ENCODE measurements at regions not wholly inside any gene's neighbourhood (a gene's known extent, or its start where the extent isn't known, plus 50 kb on each side); places are given as distances from the start of the nearest gene placed in this dataset.

- DNase-seq = no peak
Observed at GRCh38 chr4:155548173-155548572, 118.5 kb upstream of the GUCY1A1 start.

- DNase-seq = no peak
Observed at GRCh38 chr4:155546451-155546850, 120.2 kb upstream of the GUCY1A1 start.

- no peak for DNase-seq
Observed at GRCh38 chr4:155545456-155545855, 121.2 kb upstream of the GUCY1A1 start.

- DNase-seq = no peak
Observed at GRCh38 chr4:155544547-155544946, 122.1 kb upstream of the GUCY1A1 start.

- DNase-seq = no peak
Observed at GRCh38 chr4:155543126-155543765, 123.4 kb upstream of the GUCY1A1 start.

- DNase-seq = no peak
Observed at GRCh38 chr4:155542415-155542814, 124.2 kb upstream of the GUCY1A1 start.

GRCh38 chr4:155541716-155542115, 124.9 kb upstream of the GUCY1A1 start:
- DNase-seq = no peak

GRCh38 chr4:155540698-155541097, 126.0 kb upstream of the GUCY1A1 start:
- DNase-seq = no peak

- DNase-seq = no peak
Observed at GRCh38 chr4:155539746-155540145, 126.9 kb upstream of the GUCY1A1 start.

GRCh38 chr4:155535802-155536454, 130.7 kb upstream of the GUCY1A1 start:
- DNase-seq = no peak

GRCh38 chr4:155532373-155533085, 134.1 kb upstream of the GUCY1A1 start:
- no peak for DNase-seq

GRCh38 chr4:155530857-155531256, 135.8 kb upstream of the GUCY1A1 start:
- no peak for DNase-seq

GRCh38 chr4:155530290-155530689, 136.4 kb upstream of the GUCY1A1 start:
- DNase-seq = no peak

- no peak for DNase-seq
Observed at GRCh38 chr4:155529716-155530115, 136.9 kb upstream of the GUCY1A1 start.

GRCh38 chr4:155529272-155529671, 137.4 kb upstream of the GUCY1A1 start:
- no peak for DNase-seq

GRCh38 chr4:155526452-155527169, 140.0 kb upstream of the GUCY1A1 start:
- peak in 1 of 2 donors; percentile 43 for DNase-seq

- no peak for DNase-seq
Observed at GRCh38 chr4:155524926-155525455, 141.7 kb upstream of the GUCY1A1 start.

- no peak for DNase-seq
Observed at GRCh38 chr4:155523358-155523757, 143.3 kb upstream of the GUCY1A1 start.

- no peak for DNase-seq
Observed at GRCh38 chr4:155522201-155522600, 144.4 kb upstream of the GUCY1A1 start.

GRCh38 chr4:155521382-155521781, 144.6 kb upstream of the MAP9 start:
- no peak for DNase-seq

- no peak for DNase-seq
Observed at GRCh38 chr4:155515444-155516075, 138.8 kb upstream of the MAP9 start.

- no peak for DNase-seq
Observed at GRCh38 chr4:155514628-155515027, 137.9 kb upstream of the MAP9 start.

- no peak for DNase-seq
Observed at GRCh38 chr4:155512817-155513216, 136.1 kb upstream of the MAP9 start.

All from hippocampal formation (tissue), 2 donors.